H1 (cell line): ENCODE measurements at regions not wholly inside any gene's neighbourhood (a gene's known extent, or its start where the extent isn't known, plus 50 kb on each side); places are given as distances from the start of the nearest gene placed in this dataset.
"Not testable (repeated sequence)": the region's sequence is repeated elsewhere in the genome, so short reads cannot be mapped to it uniquely, and the experiment has no call there.

Experiments used
- CTCF ChIA-PET: fragments of 300-600 bp; sonication (Branson Sonifier 250); formaldehyde crosslinking; loops from one replicate; lab custom pipeline; 2021; ENCODE audit not compliant: partially characterized antibody; lab: Charles Lee
- POLR2A ChIA-PET: fragments of 300-600 bp; sonication (Branson Sonifier 250); formaldehyde crosslinking; loops from one replicate; lab custom pipeline; 2021; ENCODE audit warnings: inconsistent platforms; ENCODE audit not compliant: partially characterized antibody; lab: Charles Lee
- DNase-seq, 2 experiments: peaks; one replicate each; pipeline versions ENCODE4 v3.0.0 to v3.0.0-alpha.2; 2010 to 2022; ENCODE audit warnings: low spot score in 2 of 2, low read depth in 1 of 2, mixed read lengths in 1 of 2
- FAIRE-seq: peaks from 2 replicates; lab custom pipeline; 2011; peaks lifted over from hg19 to GRCh38; lab: Jason Lieb, UNC
- H2AFZ ChIP-seq: 2 replicates; pipeline ENCODE4 v1.8.1; 2012; ENCODE audit warnings: low read length, inconsistent platforms
- H2AK5ac ChIP-seq: 2 replicates; pipeline ENCODE4 v1.6.1; 2013; ENCODE audit warnings: low read depth, low read length
- H2BK120ac ChIP-seq: replicated peaks from 2 replicates; pipeline ENCODE3; 2013; ENCODE audit warnings: low read depth, low read length, inconsistent platforms
- H2BK12ac ChIP-seq: 2 replicates; pipeline ENCODE4 v1.6.1; 2013; ENCODE audit warnings: low read depth, low read length
- H2BK15ac ChIP-seq: 2 replicates; pipeline ENCODE4 v1.6.1; 2013; ENCODE audit warnings: low read length
- H2BK20ac ChIP-seq: 2 replicates; pipeline ENCODE4 v1.6.1; 2013; ENCODE audit warnings: low read length
- H2BK5ac ChIP-seq: 2 replicates; pipeline ENCODE4 v1.6.1; 2013; ENCODE audit warnings: low read depth, low read length
- H3K14ac ChIP-seq: 2 replicates; pipeline ENCODE4 v1.6.1; 2013; ENCODE audit warnings: inconsistent platforms; ENCODE audit not compliant: insufficient read length
- H3K18ac ChIP-seq: 2 replicates; pipeline ENCODE4 v1.6.1; 2013; ENCODE audit warnings: low read length; ENCODE audit errors: extremely low read depth
- H3K23ac ChIP-seq: 2 replicates; pipeline ENCODE4 v1.6.1; 2013; ENCODE audit warnings: inconsistent platforms; ENCODE audit not compliant: insufficient read length
- H3K23me2 ChIP-seq: 2 replicates; pipeline ENCODE4 v1.6.1; 2013; ENCODE audit warnings: low read depth, low read length
- H3K27ac ChIP-seq: 2 replicates; pipeline ENCODE4 v1.6.1; 2011; ENCODE audit warnings: low read depth, low read length, inconsistent platforms
- H3K27me3 ChIP-seq, 4 experiments: replicated peaks in 1 of 4; 1 replicate in 1 of 4; 2 replicates in 3 of 4; pipeline versions ENCODE4 v1.6.1 to v1.8.1; 2011 to 2013; ENCODE audit warnings: low read length in 3 of 4, mild to moderate bottlenecking in 3 of 4, inconsistent platforms in 2 of 4, mixed read lengths in 2 of 4, moderate library complexity in 1 of 4; ENCODE audit not compliant: control insufficient read depth in 3 of 4, insufficient read depth in 3 of 4; ENCODE audit errors: extremely low read depth in 1 of 4
- H3K36me3 ChIP-seq, 4 experiments: 2 replicates each; pipeline versions ENCODE4 v1.6.1 to v1.8.1; 2011 to 2013; ENCODE audit warnings: mild to moderate bottlenecking in 4 of 4, low read length in 3 of 4, moderate library complexity in 2 of 4, control low read depth in 1 of 4, inconsistent platforms in 1 of 4; ENCODE audit not compliant: insufficient read depth in 4 of 4, control insufficient read depth in 2 of 4
- H3K4ac ChIP-seq: replicated peaks from 2 replicates; pipeline ENCODE3; 2013; ENCODE audit warnings: low read length, low read depth, mixed read lengths, inconsistent platforms; ENCODE audit not compliant: insufficient read length
- H3K4me1 ChIP-seq, 4 experiments: replicated peaks in 1 of 4; 1 replicate in 1 of 4; 2 replicates in 3 of 4; pipeline versions ENCODE4 v1.6.1 to v1.8.1; 2011 to 2013; ENCODE audit warnings: low read length in 3 of 4, inconsistent platforms in 2 of 4, mixed read lengths in 1 of 4; ENCODE audit not compliant: insufficient read depth in 4 of 4, control insufficient read depth in 3 of 4
- H3K4me2 ChIP-seq, 2 experiments: 2 replicates each; pipeline versions ENCODE4 v1.6.1 to v1.8.1; 2011 to 2013; ENCODE audit warnings: low read depth in 2 of 2, low read length in 2 of 2, control low read depth in 1 of 2, inconsistent platforms in 1 of 2, mild to moderate bottlenecking in 1 of 2; ENCODE audit not compliant: insufficient read depth in 1 of 2
- H3K4me3 ChIP-seq, 4 experiments: fragments of 200-600, 300-600 bp in 1 of 4; sonication (generic), shearing (Covaris generic), sonication (Bioruptor Twin) in 1 of 4; 2 replicates each; pipeline versions ENCODE4 v1.5.1 to v1.8.1; 2011 to 2016; ENCODE audit warnings: low read length in 4 of 4, low read depth in 3 of 4, control low read depth in 2 of 4, inconsistent platforms in 2 of 4, mild to moderate bottlenecking in 2 of 4, mixed read lengths in 1 of 4, moderate library complexity in 1 of 4; ENCODE audit not compliant: insufficient read depth in 2 of 4; ENCODE audit errors: extremely low read depth in 1 of 4
- H3K56ac ChIP-seq: replicated peaks from 2 replicates; pipeline ENCODE3; 2013; ENCODE audit warnings: low read depth, mild to moderate bottlenecking, mixed read lengths, low read length, inconsistent platforms; ENCODE audit not compliant: insufficient read length
- H3K79me1 ChIP-seq: 2 replicates; pipeline ENCODE4 v1.6.1; 2013; ENCODE audit warnings: low read depth, low read length, control low read depth
- H3K79me2 ChIP-seq, 2 experiments: 2 replicates each; pipeline versions ENCODE4 v1.6.1 to v1.8.1; 2012 to 2013; ENCODE audit warnings: low read length in 2 of 2, mild to moderate bottlenecking in 2 of 2, inconsistent platforms in 1 of 2; ENCODE audit not compliant: insufficient read depth in 2 of 2, control insufficient read depth in 1 of 2
- H3K9ac ChIP-seq, 4 experiments: replicated peaks in 1 of 4; 1 replicate in 1 of 4; 2 replicates in 3 of 4; pipeline versions ENCODE4 v1.6.1 to v1.8.1; 2011 to 2013; ENCODE audit warnings: low read depth in 3 of 4, low read length in 3 of 4, control low read depth in 2 of 4, mild to moderate bottlenecking in 2 of 4, moderate library complexity in 2 of 4, inconsistent platforms in 1 of 4; ENCODE audit errors: extremely low read depth in 1 of 4
- H3K9me3 ChIP-seq, 2 experiments: 2 replicates each; pipeline versions ENCODE4 v1.6.1 to v1.8.1; 2012 to 2013; ENCODE audit warnings: mild to moderate bottlenecking in 2 of 2, moderate library complexity in 2 of 2, control low read depth in 1 of 2, inconsistent platforms in 1 of 2, low read depth in 1 of 2, low read length in 1 of 2, mixed read lengths in 1 of 2; ENCODE audit not compliant: insufficient read depth in 2 of 2
- H4K20me1 ChIP-seq, 2 experiments: replicated peaks in 1 of 2; 2 replicates each; pipeline versions ENCODE3 to v1.8.1; 2011 to 2013; ENCODE audit warnings: inconsistent platforms in 2 of 2, low read length in 2 of 2, mild to moderate bottlenecking in 1 of 2; ENCODE audit not compliant: insufficient read depth in 2 of 2, control insufficient read depth in 1 of 2
- H4K5ac ChIP-seq: 2 replicates; pipeline ENCODE4 v1.6.1; 2013; ENCODE audit warnings: low read length, low read depth, mixed read lengths, inconsistent platforms; ENCODE audit not compliant: insufficient read length
- H4K8ac ChIP-seq: 2 replicates; pipeline ENCODE4 v1.8.0; 2013; ENCODE audit warnings: mild to moderate bottlenecking, moderate library complexity, low read length, inconsistent platforms; ENCODE audit not compliant: insufficient read depth; ENCODE audit errors: extremely low read depth
- H4K91ac ChIP-seq: replicated peaks from 2 replicates; pipeline ENCODE3; 2013; ENCODE audit warnings: low read length, mixed read lengths, inconsistent platforms; ENCODE audit not compliant: insufficient read length
- WGBS, 2 experiments: shearing (Covaris generic) in 1 of 2; methylation state at CpG; one replicate each; pipeline versions ENCODE4 v1.1.6 to v1.1.7; 2013 to 2015; ENCODE audit warnings: low lambda C conversion rate in 2 of 2, mixed read lengths in 2 of 2, inconsistent platforms in 1 of 2, low coverage in 1 of 2, missing lambda C conversion rate in 1 of 2; ENCODE audit not compliant: insufficient replicate concordance in 2 of 2, insufficient coverage in 1 of 2, insufficient read length in 1 of 2; ENCODE audit errors: extremely low coverage in 1 of 2, missing lambda C conversion rate in 1 of 2; 5-methylcytosine and 5-hydroxymethylcytosine counted together

- H3K27me3 ChIP-seq = peaks cover 7 to 26% (median 20%) of the 10 kb centered on the region in 4 experiments
- CTCF ChIA-PET = interaction anchor here (0.6 to 2.2 kb wide), 8 partner anchors 11 to 586 kb away, joined by 3 to 15 read pairs (median 4); no protein-coding TSS in a partner anchor
- 87% methylated on average over 17 of the region's 17 CpGs; no CpG with 5 or more reads in 1 of the 2 experiments for WGBS, 2 experiments
These were observed 78.8 kb upstream of the PABPC3 start for GRCh38 chr13:25017176-25017575.

More at GRCh38 chr13:25017176-25017575, 78.8 kb upstream of the PABPC3 start:
- H2BK15ac ChIP-seq, H3K4me3 ChIP-seq, H3K18ac ChIP-seq, H3K36me3 ChIP-seq, FAIRE-seq, H3K56ac ChIP-seq, H3K23ac ChIP-seq, H3K9me3 ChIP-seq, H2BK12ac ChIP-seq, H3K9ac ChIP-seq, H4K5ac ChIP-seq, H2BK5ac ChIP-seq, H4K20me1 ChIP-seq, H3K4ac ChIP-seq, H3K27ac ChIP-seq, POLR2A ChIA-PET, H3K23me2 ChIP-seq, H2AK5ac ChIP-seq, H3K79me1 ChIP-seq, DNase-seq, H3K14ac ChIP-seq, H4K8ac ChIP-seq, H3K79me2 ChIP-seq, H2AFZ ChIP-seq, H2BK120ac ChIP-seq, H3K4me2 ChIP-seq, H4K91ac ChIP-seq, H2BK20ac ChIP-seq, H3K4me1 ChIP-seq: not testable (repeated sequence)
